GM18526 (cell line): ENCODE measurements at regions not wholly inside any gene's neighbourhood (a gene's known extent, or its start where the extent isn't known, plus 50 kb on each side); places are given as distances from the start of the nearest gene placed in this dataset.
A peak's percentile ranks its signal among the peaks of the same experiment; 100 is the strongest.

Experiments
- POLR2A ChIP-seq: IDR thresholded peaks from 3 replicates; pipeline ENCODE4 v1.6.1; 2011; ENCODE audit not compliant: insufficient read length; ENCODE audit errors: extremely low read depth

DNA sequence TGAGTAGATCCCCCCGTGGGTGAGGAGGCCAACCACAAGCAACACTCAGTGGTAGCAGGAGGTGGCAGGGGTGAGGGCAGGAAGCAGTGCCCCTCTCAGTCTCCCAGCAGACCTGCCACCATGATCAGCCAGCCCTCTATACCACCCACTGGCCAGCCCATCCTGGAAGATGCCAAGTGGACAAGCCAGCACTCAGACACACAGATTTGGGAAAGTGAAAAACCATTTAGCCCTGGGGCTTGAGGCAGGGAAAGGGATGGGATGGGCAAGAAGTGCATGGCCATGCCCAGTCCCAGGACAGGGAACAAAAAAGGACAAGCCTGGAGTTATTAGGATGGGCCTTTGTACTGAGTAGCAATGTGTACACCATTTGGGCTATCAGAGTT, 76.9 kb downstream of the HFE start:
- TF ChIP-seq POLR2A: no peak

DNA sequence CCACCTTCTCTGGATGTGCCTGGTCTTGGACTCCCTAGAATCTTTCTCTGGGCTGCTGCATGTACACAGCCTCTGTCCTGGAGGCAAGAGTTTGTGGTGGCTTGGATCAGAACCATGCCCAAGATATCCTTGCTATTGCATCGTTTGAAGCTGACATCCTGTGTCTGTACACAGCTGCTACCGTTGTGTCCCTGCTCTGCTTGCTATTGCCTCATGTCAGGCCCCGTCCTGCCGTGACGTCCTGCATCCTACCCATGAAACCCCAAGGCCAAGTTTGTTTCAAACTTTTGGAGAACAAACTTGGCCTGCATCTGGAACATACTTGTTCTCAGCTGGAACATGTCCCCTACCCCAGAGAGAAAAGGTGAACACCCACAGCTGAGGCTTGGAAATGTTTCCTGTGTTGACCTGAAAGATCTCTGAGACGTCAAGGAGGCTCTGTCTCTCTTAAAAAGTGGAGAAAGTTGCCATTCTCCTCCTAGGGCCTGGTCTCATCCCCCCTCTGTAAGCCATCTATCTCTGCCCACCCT, 78.1 kb downstream of the HFE start:
- no peak for TF ChIP-seq POLR2A

- TF ChIP-seq POLR2A: no peak
Measured at GRCh38 chr6:26170181-26170580, 83.0 kb downstream of the HFE start.

GRCh38 chr6:26170951-26171841, 84.0 kb downstream of the HFE start:
- TF ChIP-seq POLR2A: no peak

DNA sequence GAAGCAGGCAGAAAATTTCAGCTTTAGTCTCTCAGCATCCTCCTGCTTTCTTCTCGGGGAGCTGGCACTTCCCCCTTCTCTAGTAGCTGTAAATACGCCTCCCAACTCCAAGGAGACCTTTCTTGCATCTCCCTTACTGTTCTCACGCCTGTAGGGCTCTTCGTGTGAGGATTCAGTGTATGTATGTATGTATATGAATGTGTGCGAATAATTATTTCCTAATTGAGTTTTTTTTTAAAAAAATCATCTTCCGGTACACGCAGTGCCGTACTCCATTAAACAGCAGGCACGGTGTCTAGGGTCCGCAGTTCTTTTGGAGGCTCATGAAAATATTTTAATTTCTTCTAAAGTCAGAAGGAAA, 85.4 kb downstream of the HFE start:
- peak; percentile 38 for TF ChIP-seq POLR2A

DNA sequence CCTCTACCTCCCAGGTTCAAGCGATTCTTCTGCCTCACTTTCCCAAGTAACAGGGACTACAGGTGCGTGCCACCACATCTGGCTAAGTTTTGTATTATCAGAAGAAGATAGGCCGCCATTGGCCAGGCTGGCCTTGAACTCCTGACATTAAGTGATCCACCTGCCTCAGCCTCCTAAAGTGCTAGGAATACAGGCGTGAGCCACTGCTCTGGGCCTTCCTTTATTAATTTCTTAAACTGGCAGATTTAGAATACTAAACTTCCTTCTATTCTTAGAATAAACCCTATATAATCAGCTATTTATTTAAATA, 86.6 kb downstream of the HFE start:
- TF ChIP-seq POLR2A: no peak

- no peak for TF ChIP-seq POLR2A
Measured at GRCh38 chr6:26175033-26175427, 87.8 kb downstream of the HFE start.

DNA sequence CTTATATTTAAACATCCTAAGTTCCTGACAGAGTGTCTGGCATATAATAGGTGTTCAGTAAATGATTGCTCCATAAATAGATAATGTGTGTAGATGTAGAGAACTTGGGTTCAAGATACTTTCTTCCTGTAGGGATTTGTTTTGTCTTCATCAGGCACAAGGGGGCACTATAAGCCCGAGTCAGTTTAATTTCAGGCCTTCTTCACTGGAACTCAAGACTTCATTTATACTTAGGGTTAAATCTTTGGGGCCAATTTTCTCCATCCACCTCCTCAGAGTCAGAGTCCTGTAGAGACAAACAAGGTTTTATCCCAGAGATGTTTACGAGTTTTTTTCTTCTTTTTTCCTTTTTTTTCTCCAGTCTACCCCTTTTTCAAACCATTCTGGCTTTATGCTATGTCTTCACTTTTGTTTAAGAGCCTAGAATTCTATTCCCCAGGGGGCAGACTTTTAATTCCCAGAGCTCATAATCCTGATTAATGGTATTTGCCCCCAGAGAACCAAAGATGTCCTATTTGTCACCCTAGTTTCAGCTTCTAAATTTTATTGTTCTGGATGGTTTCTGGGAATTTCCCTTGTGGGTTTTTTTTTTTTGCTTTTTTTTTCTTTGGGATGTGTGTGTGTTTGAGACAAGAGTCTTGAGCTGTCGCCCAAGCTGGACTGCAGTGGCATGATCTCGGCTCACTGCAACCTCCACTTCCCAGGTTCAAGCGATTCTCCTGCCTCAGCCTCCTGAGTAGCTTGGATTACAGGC, 88.4 kb downstream of the HFE start:
- no peak for TF ChIP-seq POLR2A

- TF ChIP-seq POLR2A: no peak
Measured at GRCh38 chr6:26179675-26180074, 92.4 kb downstream of the HFE start.

- no peak for TF ChIP-seq POLR2A
Measured at GRCh38 chr6:26180346-26180745, 93.1 kb downstream of the HFE start.

- TF ChIP-seq POLR2A: no peak
Measured at GRCh38 chr6:26183237-26183580, 96.0 kb downstream of the HFE start.

DNA sequence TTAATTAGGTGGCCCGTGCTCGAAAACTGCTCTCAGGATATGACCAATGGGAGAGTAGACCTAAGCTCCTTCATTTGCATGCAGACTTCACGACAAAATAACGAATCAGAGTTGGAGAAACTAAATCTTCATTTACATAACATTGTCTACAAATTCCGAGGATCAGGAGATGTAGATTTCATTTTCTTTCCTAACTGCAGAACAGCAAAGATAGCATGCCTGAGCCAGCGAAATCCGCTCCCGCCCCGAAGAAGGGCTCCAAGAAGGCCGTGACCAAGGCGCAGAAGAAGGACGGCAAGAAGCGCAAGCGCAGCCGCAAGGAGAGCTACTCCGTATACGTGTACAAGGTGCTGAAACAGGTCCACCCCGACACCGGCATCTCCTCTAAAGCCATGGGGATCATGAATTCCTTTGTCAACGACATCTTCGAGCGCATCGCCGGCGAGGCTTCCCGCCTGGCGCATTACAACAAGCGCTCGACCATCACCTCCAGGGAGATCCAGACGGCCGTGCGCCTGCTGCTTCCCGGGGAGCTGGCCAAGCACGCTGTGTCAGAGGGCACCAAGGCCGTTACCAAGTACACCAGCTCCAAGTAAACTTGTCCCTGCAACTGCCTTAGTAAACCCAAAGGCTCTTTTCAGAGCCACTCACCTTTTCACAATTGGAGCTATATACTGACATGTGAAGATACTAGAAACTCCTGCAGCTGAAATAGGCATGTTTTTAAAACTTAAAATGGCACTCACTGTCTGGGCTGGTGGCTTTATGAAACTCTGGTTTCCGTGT, 96.5 kb downstream of the HFE start:
- TF ChIP-seq POLR2A: peak; percentile 97

DNA sequence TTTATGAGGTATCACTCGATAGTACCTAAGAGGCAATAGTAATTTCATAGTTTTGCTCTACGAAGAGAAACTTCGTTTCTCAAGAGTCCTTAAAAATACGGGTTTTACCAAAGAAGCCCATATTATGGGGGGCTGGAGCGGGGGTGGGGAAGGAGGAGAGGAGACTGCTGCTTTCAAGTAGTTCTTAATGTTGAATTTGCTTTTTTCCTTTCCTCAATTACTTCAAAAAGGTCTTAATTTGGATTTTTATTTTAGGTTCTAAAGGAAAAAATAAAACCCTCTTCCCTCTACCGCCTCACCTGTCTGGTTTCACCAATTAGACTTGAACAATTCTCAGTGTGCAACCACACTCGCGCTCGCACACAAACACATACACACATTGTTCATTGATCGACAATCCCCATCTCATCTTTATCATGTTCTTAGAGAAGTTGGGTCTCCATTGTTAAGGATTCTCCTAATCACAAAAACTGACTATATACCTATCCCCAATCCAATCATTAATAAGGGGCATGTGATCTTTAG, 97.2 kb downstream of the HFE start:
- no peak for TF ChIP-seq POLR2A

DNA sequence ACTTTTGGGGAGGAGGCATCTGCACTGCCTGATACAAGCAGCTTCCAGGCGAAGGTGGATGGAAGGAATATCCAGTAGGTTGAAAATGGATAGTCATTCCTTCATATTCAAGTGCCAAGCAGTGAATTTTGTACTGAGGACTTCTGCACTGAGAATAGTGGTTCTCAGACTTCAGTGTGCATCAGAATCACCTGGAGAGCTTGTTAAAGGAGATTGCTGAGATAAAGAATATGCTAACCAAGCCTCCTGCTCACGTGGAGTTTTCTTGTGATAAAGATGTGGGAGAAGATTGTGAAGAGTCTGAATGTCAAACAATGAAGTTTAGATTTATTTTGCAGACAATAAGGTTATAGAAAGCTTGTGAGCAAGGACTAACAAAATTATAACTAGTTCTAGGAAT, 97.8 kb downstream of the HFE start:
- no peak for TF ChIP-seq POLR2A

DNA sequence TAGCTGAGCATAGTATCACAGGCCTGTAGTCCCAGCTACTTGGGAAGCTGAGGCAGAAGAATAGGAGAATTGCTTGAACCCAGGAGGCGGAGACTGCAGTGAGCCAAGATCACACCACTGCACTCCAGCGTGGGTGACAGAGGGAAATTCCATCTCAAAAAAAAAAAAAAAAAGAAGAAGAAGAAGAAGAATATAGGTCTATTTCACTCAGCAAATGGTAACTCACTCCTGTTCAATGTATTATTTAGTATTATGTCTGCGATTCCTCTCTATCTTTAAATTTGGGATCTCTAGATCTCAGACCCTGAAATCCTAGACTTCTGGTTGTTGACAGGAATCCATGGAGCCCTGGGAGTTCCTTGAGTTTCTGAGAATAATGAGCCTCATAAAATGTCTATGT, 98.6 kb downstream of the HFE start:
- no peak for TF ChIP-seq POLR2A

DNA sequence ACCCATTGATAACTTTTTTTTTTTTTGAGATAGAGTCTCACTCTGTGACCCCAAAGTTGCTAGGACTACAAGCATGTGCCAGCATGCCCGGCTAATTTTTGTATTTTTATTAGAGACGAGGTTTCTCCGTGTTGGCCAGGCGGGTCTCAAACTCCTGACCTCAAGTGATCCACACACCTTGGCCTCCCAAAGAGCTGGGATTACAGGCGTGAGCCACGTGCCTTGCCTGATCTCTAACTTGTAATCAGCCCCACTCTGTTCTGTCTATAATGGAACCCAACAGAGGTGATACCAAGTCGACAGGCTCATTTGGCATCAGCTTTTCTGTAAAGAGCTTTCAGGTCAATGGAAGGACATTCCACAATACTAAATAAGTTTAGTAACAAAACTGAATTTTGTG, 99.4 kb downstream of the HFE start:
- no peak for TF ChIP-seq POLR2A

- no peak for TF ChIP-seq POLR2A
Measured at GRCh38 chr6:26187292-26187691, 100.1 kb downstream of the HFE start.
